CD4-positive, alpha-beta T cell treated with Interleukin-17A for 1 hour (primary cell): ENCODE measurements at regions not wholly inside any gene's neighbourhood (a gene's known extent, or its start where the extent isn't known, plus 50 kb on each side); places are given as distances from the start of the nearest gene placed in this dataset.
A peak's percentile ranks its signal among the peaks of the same experiment; 100 is the strongest.

Experiments used
- DNase-seq: peaks from one replicate; pipeline ENCODE4 v3.0.0-alpha.2; 2020

DNA sequence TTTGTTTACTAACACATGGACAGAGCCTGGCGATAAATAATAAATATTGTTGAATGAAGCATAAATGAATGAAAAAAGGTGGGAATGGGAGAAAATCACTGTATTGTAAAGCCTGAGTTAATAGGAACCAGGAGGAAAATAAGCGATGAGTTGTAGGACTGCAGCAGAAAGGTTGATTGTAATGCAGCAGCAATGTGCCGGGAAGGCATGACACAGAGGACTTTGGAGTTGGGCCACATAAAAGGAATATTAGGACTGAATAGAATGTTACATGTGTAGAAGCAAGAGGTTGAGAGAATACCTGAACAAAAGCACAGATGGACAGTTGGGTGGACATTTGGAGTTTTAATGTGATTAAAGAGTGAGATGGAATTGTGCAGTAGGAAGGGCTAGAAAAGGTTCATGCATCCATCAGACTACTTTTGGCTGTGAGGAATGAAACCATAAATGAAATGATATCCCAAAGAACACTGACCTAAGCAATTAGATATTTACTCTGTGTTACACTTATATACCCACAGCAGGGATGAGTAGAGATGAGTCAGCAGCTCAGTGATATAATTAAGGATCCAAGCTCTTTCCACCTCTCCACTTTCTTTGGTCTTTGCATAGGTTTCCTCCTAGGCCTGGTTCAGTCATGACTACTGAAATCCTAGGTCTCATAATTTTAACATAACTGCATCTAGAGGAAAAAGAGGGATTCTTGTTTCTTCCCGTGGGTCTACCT lies 55.4 kb downstream of the CCER1 start:
- DNase-seq, result no peak

DNA sequence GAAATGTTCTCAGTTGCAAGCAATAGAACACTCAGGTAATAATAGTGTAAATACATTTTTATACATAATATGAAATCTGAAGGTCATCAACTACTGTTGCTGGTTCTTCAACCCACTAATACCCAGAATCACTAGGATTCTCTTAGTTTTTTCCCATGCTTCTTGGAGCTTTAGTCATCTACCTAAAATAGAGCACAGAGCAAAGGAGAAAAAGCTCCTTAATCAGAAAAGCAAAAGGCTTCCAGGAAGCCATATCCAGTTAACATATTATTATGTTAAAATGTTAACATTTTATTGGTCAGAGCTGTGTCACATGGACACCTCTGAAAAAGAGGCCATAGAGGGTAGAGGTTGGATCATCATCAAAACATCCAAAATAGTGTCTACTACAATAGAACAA lies 57.0 kb downstream of the CCER1 start:
- no peak for DNase-seq

DNA sequence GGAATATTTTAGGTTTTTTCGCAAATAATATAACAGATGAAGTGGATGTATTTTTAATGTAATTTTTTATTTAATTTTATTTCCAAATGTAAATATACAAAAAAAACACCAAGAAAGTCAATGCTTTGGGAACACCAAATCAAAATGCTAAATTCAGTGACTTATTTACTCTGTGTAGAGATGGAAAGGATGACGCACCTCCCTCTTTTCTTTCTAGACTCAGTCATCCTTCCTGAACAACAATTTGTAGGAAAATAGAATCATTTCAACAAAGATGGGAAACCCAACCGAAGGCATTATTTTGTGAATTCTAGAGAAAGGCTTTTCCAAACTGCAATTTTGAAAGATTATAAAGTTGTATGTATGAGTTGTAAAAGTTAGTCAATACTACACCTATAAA lies 57.7 kb downstream of the CCER1 start:
- no peak for DNase-seq

DNA sequence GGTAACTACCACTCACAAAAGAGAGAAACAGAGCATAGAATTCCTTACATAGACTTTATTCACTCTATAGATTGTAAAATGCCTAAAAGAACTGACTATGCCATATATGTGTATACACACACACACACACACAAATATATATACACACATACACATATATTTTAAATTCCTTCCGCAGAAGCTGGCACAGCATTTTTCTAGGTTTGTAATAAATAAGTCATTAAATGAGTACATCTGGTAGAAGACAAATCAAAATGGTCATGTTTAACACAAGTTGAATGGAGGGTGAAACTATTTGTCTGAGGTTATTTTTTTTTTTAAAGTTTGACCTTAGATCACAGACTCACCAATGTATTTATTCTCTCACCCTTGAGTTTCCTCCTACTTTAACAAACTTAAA lies 58.2 kb downstream of the CCER1 start:
- no peak for DNase-seq

DNA sequence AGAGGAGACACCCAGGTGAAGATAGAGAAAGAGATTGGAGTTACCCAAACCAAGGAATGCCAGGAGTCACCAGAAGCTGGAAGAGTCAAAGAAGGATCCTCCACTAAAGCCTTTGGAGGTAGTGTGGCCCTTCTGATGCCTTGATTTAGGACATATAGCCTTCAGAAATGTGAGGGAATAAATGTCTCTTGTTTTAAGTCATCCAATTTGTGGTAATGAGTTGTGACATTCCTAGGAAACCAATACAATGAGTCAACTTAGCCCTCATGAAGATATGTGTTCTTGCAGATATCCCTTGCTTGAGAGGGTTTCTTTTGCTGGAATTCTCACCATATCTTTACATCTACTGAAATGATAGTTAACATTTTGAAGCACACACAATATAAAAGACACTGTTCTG lies 58.8 kb downstream of the CCER1 start:
- DNase-seq, result no peak

DNA sequence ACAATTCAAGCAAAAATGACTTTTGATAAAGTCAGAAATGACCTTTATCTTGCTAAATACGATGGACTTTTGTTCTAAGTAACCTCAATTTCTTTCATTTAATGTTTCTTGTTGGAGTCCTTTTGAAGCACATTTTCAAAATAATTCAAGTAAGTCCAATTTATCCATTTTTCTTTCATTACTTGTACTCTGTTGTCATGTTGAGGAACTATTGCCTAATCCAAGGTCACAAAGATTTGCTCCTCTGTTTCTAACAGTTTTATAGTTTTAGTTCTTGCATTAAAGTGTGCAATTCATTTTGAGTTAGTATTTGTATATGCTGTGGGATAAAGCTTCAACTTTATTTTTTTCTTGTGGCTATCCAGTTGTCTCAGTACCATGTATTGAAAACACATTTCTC lies 66.7 kb downstream of the CCER1 start:
- no peak for DNase-seq

DNA sequence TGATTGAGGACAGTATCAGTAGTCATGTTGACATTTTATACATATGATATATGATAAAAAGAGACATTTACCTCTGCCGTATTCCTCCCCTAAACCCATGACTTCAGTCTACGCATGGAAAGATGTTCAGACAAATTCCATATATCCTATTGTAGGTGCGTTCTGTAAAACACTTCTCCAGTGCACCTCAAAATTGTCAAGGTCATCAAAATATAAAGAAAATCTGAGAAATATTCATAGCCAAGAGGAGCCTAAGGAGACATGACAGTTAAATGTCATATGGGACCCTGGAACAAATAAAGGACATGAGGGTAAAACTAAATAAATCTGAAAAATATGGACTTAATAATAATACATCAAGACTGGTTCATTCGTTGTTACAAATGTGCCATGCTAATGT lies 71.5 kb downstream of the CCER1 start:
- no peak for DNase-seq

DNA sequence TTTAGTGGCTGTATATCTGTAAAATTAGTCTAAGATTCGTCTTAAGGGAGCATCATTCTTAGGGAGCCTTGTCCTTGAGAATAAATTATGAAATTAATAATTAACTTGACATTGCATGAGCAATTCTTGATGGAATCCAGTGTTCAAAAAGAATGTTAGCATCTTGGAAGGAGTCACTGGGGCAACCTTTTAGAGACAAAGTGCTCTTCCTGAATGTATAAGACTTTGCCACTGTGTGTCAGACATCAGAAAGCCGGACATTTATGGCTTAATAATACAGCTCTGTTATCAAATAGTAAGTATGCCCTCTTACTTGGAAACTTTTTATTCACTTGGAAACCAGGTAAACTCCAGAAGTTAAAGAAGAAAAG lies 83.3 kb downstream of the CCER1 start:
- DNase-seq, result no peak

DNA sequence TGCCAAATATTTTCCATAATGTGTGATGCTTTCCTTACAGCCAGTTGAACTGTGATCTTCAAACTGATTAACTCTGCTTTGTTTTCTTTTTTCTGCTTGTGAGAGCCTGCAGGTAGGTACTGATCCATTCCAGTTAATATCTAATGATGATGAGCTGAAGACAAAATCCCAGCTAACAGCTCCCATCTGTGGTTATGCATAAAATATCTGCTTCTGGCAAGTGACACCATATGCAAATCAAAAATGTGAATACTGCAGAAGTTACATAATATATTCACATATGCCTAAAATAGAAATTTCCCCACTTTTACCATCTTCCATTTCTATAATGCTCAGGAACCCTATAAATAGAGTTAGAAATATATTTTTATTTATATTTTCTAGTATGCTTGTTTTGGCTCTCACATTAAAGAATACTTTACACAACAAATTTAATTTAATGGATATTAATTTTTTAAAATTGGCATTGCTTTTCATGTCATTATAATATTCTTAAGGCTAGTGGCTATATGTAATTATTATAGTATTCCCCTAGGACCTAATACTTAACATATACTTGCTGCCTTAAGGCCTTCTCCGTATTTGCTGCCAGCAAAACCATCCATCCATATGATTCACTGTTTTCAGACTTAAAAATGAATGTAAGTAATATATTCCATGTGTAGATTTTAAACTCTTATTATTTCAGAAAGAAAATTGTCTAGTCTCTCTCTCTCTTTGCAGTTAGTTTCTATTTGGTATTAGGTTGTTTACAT lies 83.8 kb downstream of the CCER1 start:
- no peak for DNase-seq

DNA sequence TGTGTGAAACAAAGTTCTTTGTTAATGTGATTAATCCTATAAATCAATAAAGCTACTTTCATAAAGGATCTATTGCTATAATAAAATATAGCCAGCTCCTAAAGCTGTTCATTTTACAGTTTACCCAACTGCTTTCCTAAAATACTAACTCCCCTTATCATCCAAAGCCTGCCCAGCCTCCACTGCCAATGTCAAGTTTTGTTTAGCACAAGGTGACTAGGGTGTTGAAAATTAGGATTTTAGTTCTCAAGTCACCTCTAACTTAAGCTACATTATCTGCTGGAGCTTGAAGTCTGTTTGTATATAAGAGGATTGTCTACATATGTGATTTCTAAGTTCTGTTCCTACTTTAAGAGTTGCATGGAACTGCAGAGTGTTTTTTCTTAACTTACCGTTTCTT lies 86.3 kb downstream of the CCER1 start:
- DNase-seq, result no peak

DNA sequence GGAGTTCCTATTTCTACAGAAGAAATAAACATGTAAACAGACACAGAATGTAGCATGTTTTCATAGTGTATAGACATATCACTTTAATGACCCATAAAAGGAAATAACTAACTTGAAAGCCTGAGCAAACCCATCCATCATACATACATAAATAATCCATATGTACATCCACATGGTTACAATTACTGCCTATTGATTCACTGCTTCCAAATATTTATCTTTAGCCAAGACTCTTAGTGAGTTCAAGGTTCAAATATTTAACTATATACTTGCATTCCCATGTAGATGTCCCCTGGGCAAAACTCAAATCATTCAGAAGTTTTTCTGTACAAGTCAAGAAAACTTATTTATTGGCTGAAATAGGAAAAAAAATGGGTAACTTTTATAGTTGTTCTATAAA lies 95.4 kb downstream of the CCER1 start:
- DNase-seq, result no peak

DNA sequence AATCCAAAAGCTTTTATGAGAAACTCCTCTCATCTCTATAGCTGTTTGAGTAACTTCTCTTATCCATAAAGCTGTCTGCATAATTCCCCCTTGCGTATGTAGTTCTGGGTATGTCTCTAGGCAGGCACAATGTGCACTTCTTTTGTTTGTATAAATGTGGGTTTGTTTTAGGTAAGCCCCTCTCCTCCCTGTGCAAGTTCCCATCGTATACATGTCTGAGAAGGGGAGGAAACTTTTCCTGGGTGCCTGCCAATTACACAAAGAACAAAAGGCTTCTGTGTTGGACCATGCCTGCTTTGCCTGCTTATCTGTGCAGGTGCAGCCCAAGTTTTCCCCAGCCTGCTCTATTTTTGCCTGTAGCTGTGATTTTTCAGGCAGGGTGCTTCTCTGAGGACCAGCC lies 96.7 kb downstream of the CCER1 start:
- DNase-seq, result no peak

DNA sequence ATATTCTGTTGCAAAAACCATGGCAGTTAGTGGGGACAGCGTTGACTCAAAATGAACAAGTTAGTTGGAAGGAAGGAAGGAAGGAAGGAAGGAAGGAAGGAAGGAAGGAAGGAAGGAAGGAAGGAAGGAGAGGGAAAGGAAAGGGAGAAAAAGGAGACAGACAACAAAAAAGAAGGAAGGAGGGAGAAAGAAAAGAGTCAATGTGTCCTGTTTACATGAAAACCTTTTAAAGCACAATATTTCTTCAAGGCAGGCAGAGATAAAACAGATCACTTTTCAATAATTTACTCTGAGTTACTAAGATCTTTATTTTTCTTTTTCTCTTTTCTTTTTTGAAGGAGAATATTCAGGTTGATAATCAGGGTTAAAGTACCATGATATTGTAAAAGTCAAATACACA lies 99.4 kb downstream of the CCER1 start:
- no peak for DNase-seq

DNA sequence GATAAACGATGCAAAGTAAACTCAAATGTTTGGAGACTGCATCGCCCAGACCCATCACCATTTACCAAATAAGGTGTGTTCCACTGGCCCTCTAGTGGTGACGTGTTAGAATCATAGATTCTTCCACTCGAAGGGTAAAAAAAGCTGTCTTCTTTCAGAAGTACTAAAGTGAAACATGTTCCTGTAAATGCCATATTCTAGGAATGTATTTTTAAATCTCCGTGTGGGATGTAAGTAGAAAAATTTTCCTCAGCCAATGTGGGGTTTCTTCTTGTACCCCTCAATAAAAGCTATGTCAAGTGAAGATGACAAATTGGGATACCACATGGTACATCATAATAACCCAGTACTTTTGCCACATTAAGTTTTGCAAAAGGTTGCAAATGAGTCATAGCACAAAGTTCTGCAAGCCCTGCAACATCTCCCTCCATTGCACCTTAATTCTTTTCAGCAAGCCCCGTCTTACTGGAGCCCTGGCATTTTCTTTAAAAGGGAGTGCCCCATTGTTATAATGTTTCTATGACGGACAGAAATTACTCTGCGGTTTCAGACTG lies 100.8 kb downstream of the CCER1 start:
- peak; percentile 7 for DNase-seq

DNA sequence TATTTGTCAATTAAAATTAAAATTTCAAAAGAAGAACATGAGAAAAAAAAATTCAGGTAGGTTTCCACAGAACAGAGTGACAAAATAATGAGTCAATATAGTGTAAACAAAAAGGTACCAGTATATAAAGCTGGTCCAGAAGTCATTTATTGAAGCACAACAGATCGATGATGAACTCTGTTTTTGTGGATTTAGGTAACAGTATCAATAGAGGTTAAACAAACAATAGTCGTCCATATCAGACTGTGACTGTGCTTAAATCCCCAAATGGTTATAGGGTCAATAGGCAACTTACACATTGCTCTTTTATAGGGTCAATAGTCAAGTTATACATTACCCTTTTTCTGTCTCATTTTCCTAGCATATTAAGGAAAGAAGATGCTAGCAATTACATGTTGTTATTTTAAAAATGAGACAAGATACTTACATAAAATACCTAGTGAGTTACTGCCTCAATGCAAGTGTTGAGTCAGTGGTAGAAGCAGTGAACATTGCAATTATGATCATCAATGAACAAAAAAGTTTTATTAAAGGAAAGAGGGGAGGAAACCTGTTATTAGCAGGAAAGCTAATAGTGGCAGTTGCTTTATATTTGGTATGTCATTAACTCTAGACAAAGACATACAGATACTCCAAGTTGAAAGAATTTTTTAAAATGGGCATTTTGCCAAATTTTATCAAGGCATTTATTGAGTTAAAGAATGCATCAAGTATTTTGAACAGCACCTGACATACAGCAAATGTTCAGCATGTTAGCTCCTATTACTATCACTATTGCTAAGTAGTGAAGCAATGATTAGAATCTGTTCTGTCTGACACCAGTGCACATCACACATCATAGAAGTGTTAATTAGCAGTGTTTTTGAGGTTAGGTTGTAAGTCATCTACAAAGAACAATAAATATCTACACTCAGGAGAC lies 102.9 kb downstream of the CCER1 start:
- DNase-seq, result no peak

DNA sequence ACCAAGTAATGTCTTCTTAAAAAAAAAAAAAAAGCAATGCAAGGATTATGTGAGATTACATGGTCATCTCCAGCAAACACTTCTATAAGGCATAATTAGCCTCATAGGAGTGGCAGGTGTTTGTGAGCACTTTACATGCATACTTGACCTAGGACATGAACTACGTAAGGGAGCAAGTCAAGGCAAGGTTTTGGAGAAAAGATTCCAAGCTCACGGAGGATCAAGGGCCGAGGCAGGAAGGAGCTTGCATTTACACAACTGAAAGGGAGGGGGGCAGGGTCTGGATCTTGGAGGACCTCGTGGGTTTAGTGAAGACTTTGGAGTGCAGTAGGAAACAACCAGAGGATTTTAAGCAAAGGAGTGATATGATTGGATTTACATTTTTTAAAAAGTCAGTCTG lies 112.5 kb downstream of the CCER1 start:
- no peak for DNase-seq

DNA sequence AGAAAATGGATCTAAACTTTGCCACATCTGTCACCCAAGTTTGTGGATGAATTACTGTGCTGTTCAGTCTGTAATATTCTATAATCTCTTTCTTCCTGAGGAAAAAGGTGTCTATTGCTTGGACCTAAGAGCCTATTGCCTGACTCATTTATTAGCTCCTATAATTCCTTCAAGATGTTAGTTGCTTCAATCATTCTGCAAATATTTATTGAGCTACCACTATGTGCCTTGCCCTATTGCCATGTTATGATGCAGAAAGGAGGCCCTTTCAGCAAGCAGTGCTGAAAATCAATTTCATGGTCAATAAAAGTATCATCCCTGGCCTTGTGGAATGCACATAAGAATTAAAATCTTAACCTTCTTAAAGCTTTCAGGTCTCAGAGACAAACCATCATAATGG lies 113.6 kb downstream of the CCER1 start:
- DNase-seq, result no peak

DNA sequence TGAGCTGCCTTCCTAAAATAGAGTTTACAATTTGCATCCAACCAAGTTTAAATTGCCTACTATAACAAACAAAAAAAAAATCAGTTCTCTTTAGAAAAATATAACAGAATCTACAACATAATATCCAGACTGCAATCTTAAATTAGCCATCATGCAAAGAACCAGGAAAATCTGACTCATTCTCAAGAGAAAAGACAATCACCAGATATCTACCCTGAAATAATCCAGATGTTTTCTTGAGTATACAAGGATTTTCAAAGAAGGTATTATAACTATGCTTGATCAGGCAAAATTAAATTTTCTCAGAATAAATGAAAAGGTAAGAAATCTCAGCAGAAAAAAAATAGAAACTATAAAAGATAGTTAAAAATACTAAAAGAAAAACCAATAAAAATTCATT lies 115.6 kb downstream of the CCER1 start:
- DNase-seq, result no peak

DNA sequence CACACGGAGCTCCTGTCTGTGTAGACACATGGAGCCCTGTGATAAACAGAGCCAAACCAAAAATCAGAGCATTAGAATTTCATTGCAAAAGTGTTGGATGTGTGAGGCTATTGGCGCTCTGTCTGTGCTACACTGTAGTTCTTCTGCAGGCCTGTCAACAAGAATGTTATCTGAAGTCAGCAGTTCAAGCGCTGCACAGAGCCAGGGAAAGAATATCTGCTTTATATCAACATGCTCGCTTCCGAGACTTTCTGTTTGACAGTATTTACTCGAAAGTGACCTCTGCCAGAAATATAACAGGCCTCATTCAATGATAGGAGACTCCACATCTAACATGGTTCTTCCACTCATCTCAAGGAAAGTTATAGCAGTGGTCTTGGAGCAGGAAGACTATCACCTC lies 118.3 kb downstream of the CCER1 start:
- no peak for DNase-seq

DNA sequence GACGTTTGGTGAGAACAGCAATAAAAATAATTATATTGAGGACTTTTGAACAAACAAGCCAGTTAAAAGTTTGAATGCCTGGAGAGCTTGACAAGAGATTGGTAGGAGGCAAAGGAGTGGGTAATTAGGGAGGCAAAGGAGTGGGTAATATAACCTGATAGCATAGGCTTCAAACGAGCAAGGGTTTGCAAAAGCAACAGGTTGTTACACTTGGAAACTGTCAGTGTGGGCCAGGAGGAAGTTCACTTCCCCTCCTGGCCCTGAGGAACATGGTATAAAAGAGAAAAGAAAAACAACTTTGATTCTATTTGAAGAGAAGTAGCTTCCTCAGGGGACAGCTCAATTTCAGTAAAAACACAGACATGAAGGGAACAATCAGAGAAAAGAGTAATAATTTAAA lies 121.7 kb downstream of the CCER1 start:
- no peak for DNase-seq

DNA sequence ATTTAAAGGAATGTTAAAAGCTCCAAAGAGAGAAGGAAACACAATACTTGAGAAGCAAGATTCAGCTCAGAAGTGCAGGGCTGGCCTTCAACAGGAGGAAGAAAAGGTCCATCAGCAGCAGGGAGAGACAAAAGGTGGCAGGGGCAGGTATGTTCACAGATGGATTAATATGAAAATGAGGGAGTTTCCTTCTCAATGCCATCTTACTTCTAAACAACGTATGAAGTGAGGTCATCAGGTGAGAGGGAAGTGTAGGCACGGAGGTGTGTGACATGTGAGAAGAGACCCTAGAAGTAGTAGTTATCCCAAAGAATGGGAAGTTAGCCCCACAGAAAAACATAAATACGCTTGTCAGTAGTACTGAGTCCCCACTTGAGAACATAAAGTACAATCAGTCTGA lies 122.5 kb downstream of the CCER1 start:
- no peak for DNase-seq

DNA sequence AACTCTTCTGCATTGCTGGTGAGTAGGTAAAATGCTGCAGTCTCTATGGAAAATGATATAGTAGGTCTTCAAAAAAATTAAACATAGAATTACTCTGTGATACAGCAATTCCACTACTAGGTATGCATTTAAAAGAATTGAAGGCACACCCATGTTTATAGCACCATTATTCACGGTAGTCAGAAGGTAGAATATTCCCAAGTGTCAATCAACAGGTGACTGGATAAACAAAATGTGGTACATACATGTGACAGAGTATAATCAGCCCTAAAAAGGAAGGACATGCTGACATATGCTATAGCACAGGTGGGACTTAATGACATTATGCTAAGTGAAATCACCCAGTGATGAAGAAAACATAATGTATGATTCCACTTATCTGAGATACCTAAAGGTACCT lies 123.3 kb downstream of the CCER1 start:
- no peak for DNase-seq

DNA sequence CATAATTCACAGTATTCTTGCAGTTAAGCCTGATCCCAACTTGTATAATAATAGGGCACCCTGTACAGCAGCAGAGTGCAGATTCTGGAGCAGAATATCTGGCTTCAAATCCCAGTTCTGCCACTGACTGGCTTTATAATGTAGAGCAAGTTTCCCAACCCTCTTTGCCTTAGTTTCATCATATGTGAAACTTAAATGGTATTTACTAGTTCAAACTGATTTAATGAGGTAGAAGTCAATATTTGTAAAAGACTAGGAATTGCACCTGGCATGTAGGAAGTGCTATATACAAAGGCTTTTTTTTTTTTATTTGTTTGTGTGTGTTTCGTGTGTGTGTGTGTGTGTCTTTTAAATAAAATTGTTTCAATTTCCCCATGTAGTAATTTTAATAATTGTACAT lies 125.9 kb downstream of the CCER1 start:
- no peak for DNase-seq

DNA sequence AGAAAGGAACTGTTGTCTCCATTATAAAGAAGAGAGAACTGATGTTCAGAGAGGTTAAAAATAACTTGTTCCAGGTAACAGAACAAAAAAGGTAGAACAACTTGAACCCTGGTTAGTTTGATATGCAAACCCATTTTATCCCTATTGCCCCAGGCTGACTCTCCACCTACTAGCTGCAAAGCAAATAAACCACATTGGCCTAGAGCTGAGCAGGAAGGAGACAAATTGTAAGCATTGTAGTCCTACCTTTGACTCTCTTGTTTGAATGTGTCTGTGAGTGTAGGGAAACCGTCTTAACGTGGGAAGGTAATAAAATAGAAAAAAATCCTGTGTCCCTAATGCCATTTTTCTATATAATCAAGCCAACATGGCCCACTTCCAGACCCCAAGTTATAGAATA lies 126.4 kb downstream of the CCER1 start:
- no peak for DNase-seq
